Activated B cell treated with CpG ODN at 0.5 μM for 24 hours (primary cell): ENCODE measurements at regions not wholly inside any gene's neighbourhood (a gene's known extent, or its start where the extent isn't known, plus 50 kb on each side); places are given as distances from the start of the nearest gene placed in this dataset.

Experiments used
- ATAC-seq: fragments of 200-7000 bp; cut with Tn5 transposase; one replicate; pipeline ENCODE4 v1.10.0; 2021; ENCODE audit warnings: low read depth, mild to moderate bottlenecking, moderate library complexity
- CTCF ChIA-PET: fragments of 350-600 bp; sonication (Branson Sonifier 250); formaldehyde crosslinking; loops from one replicate; lab custom pipeline; 2021; ENCODE audit warnings: antibody characterized with exemption; lab: Charles Lee
- POLR2A ChIA-PET: fragments of 350-600 bp; sonication (Branson Sonifier 250); formaldehyde crosslinking; loops from one replicate; lab custom pipeline; 2021; ENCODE audit warnings: antibody characterized with exemption; lab: Charles Lee
- DNase-seq: peaks from one replicate; pipeline ENCODE4 v3.0.0; 2022
- H3K27ac Mint-ChIP-seq: one replicate; pipeline ENCODE4 v1.8.0; 2020; ENCODE audit warnings: mixed read lengths
- H3K27me3 Mint-ChIP-seq: one replicate; pipeline ENCODE4 v1.8.0; 2021; ENCODE audit warnings: mixed read lengths
- H3K36me3 Mint-ChIP-seq: one replicate; pipeline ENCODE4 v1.8.0; 2021; ENCODE audit warnings: low read depth, mixed read lengths
- H3K4me1 Mint-ChIP-seq: one replicate; pipeline ENCODE4 v1.8.0; 2021; ENCODE audit warnings: mixed read lengths
- H3K4me3 Mint-ChIP-seq: one replicate; pipeline ENCODE4 v1.8.0; 2020; ENCODE audit warnings: mild to moderate bottlenecking, mixed read lengths
- H3K9me3 Mint-ChIP-seq: one replicate; pipeline ENCODE4 v1.8.0; 2020; ENCODE audit warnings: mixed read lengths
- intact Hi-C: fragments of 100-400 bp; cut with micrococcal nuclease; formaldehyde crosslinking; loops from one replicate; pipeline ENCODE4 v1.15.1; 2024
- TF ChIP-seq, protein P1 (sequence below): fragments of 200-600 bp; IDR thresholded peaks from one replicate; pipeline ENCODE4 v1.8.0; 2022; ENCODE audit warnings: antibody characterized with exemption, mild to moderate bottlenecking

DNA sequence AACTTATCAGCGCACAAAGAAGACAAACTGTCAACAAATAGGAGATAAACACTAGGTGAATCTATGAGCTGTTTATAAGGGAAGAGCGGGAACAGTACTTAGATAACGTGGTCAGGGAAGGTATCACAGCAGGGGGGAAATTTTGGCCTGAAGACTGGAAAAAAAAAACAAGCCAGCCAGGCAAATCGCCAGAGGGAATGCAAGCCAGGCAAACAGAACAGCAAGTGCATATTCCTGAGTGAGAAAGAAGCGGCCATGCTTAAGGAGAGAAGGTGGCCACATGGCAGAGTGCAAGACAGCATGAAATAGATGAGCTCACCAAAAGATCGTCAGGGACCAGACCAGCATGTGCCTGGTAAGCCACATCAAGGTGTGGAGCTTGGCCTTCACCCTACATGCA is 466.5 kb upstream of the ARID1B start:
- ATAC-seq (no peak), DNase-seq (no peak)
- Mint-ChIP-seq H3K9me3 (no peaks in the 10 kb centered on the region), H3K4me1 (no peaks in the 10 kb centered on the region), H3K36me3 (no peaks in the 10 kb centered on the region), H3K27me3 (no peaks in the 10 kb centered on the region), H3K4me3 (no peak overlapping the region), H3K27ac (no peak overlapping the region)
- intact Hi-C loops, result no loop called here
- ChIA-PET CTCF (no interaction called here), POLR2A (interaction anchor here (0.7 kb wide), 1 partner anchor 150 kb away, joined by 3 read pairs; no protein-coding TSS in a partner anchor)
- TF ChIP-seq, protein P1, sequence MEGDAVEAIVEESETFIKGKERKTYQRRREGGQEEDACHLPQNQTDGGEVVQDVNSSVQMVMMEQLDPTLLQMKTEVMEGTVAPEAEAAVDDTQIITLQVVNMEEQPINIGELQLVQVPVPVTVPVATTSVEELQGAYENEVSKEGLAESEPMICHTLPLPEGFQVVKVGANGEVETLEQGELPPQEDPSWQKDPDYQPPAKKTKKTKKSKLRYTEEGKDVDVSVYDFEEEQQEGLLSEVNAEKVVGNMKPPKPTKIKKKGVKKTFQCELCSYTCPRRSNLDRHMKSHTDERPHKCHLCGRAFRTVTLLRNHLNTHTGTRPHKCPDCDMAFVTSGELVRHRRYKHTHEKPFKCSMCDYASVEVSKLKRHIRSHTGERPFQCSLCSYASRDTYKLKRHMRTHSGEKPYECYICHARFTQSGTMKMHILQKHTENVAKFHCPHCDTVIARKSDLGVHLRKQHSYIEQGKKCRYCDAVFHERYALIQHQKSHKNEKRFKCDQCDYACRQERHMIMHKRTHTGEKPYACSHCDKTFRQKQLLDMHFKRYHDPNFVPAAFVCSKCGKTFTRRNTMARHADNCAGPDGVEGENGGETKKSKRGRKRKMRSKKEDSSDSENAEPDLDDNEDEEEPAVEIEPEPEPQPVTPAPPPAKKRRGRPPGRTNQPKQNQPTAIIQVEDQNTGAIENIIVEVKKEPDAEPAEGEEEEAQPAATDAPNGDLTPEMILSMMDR, result no peak

DNA sequence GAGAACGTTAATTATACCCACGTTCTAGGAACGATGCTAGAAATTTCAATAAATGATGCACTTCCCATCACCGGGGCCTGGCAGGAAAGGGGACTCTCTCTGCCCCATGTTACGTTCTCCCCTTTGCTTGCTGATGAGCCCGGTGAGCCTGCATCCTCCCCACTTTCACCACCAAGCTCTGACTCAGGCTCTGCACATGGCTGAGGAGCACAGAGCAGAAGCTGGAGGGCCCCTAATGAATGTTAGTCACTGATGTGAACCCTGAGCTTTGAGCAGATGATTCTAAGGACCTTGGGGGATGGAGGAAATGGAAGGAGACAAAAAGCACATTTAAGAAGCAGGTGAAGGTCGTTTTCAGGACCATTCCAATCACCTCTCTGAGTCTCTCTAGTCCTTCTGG is 468.2 kb upstream of the ARID1B start:
- ATAC-seq, result no peak
- Mint-ChIP-seq H3K27me3 (no peaks in the 10 kb centered on the region), H3K36me3 (no peaks in the 10 kb centered on the region), H3K4me3 (no peak overlapping the region), H3K27ac (no peak overlapping the region), H3K4me1 (no peaks in the 10 kb centered on the region), H3K9me3 (no peaks in the 10 kb centered on the region)
- POLR2A ChIA-PET, result no interaction called here
- DNase-seq, result no peak
- TF ChIP-seq, protein P1, result no peak
- CTCF ChIA-PET, result no interaction called here
- intact Hi-C loops, result no loop called here

DNA sequence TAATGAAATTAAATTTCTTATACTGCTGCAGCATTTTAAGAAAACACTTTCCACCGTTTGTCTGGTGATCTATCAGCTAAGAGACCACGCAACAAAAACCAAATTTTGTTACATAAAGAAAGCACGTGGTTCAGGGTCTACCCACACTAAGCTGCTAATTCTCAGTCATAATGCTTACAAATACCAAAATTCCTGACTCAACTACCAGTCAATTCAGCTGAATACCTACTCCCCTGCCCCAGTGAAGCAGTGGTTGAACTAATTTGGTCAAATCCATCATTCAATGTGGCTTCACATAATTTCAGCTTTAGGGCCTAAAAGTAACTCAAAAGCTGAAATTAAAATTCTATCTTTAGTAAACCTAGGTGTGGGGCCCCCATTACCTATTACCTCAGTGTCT is 468.6 kb upstream of the ARID1B start:
- CTCF ChIA-PET, result no interaction called here
- POLR2A ChIA-PET, result no interaction called here
- no peaks in the 10 kb centered on the region for H3K9me3 Mint-ChIP-seq
- H3K4me1 Mint-ChIP-seq, result no peaks in the 10 kb centered on the region
- no peak overlapping the region for H3K4me3 Mint-ChIP-seq
- no peaks in the 10 kb centered on the region for H3K36me3 Mint-ChIP-seq
- no peak overlapping the region for H3K27ac Mint-ChIP-seq
- intact Hi-C loops, result no loop called here
- no peak for DNase-seq
- ATAC-seq, result no peak
- TF ChIP-seq, protein P1, result no peak
- no peaks in the 10 kb centered on the region for H3K27me3 Mint-ChIP-seq

DNA sequence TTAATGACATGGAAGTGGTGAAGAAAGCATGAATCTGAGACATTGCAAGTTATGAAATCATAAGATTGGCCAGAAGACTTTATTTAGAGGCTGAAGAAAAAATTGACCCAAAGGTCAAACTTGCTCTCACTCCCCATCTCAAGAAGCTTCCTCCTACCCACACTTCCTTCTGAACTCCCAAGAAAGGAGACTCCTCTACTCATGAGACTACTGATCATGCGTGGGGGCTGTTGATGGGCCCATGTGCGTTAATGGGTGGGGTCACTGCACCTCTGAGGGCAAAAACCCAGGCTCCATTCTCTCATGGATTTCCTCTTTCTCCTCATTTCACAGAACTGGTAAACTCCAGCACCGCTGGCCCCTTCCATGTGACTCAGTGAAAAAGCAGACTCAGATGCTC is 470.6 kb upstream of the ARID1B start:
- ATAC-seq (no peak), DNase-seq (no peak)
- Mint-ChIP-seq H3K4me3 (no peak overlapping the region), H3K27ac (no peak overlapping the region), H3K36me3 (no peaks in the 10 kb centered on the region), H3K9me3 (no peaks in the 10 kb centered on the region), H3K4me1 (no peaks in the 10 kb centered on the region), H3K27me3 (no peaks in the 10 kb centered on the region)
- POLR2A ChIA-PET, result no interaction called here
- TF ChIP-seq, protein P1, result no peak
- CTCF ChIA-PET, result no interaction called here
- intact Hi-C loops, result no loop called here

DNA sequence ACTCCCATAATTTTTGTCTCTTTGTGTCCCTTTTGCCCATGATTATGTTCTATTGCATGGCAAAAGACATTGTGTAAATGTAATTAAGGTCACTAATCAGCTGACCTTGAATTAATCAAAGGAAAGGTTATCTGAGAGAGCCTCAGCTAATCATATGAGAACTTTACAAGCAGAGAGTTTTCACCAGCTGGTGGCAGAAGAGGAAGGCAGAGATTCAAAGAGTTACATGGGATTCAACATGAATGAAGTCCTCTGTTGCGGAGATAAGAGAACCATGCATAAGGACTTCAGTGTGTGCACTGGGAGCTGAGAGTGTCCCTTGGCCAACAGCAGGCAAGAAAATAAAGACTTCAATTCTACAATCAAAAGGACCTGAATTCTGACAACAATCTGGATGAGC is 494.1 kb upstream of the ARID1B start:
- ATAC-seq, result no peak
- intact Hi-C loops, result loop anchor here (5.0 to 10.0 kb wide), 2 partner anchors 114 to 118 kb away; no protein-coding TSS in a partner anchor

More for the DNA sequence above, 494.1 kb upstream of the ARID1B start:
- no peak for DNase-seq
- ChIA-PET POLR2A (interaction anchor here (0.8 kb wide), 1 partner anchor 11 kb away, joined by 3 read pairs; no protein-coding TSS in a partner anchor), CTCF (no interaction called here)
- Mint-ChIP-seq H3K27me3 (no peaks in the 10 kb centered on the region), H3K9me3 (peaks cover 3% of the 10 kb centered on the region), H3K36me3 (no peaks in the 10 kb centered on the region), H3K4me1 (peaks cover 41% of the 10 kb centered on the region), H3K27ac (no peak overlapping the region), H3K4me3 (no peak overlapping the region)
- TF ChIP-seq, protein P1, result no peak
